DND-41 (cell line): ENCODE measurements at regions not wholly inside any gene's neighbourhood (a gene's known extent, or its start where the extent isn't known, plus 50 kb on each side); places are given as distances from the start of the nearest gene placed in this dataset.

Source experiments
- ATAC-seq: fragments of 200-7000 bp; cut with Tn5 transposase; 3 replicates; pipeline ENCODE4 v1.9.1; 2021; ENCODE audit warnings: low read depth; ENCODE audit not compliant: insufficient read depth
- DNase-seq: peaks from one replicate; pipeline ENCODE4 v3.0.0-alpha.2; 2020
- H2AFZ ChIP-seq: 2 replicates; pipeline ENCODE4 v1.6.0; 2012; ENCODE audit warnings: low read depth, low read length
- H3K27ac ChIP-seq: 2 replicates; pipeline ENCODE4 v1.5.1; 2012; ENCODE audit warnings: low read length, inconsistent platforms
- H3K27me3 ChIP-seq: fragments of 200-600 bp; sonication (generic); 2 replicates; pipeline ENCODE4 v1.6.0; 2012; ENCODE audit warnings: low read length, mild to moderate bottlenecking, inconsistent platforms; ENCODE audit not compliant: insufficient read depth, poor library complexity
- H3K36me3 ChIP-seq: 2 replicates; pipeline ENCODE4 v1.5.1; 2012; ENCODE audit warnings: low read length, inconsistent platforms; ENCODE audit not compliant: insufficient read depth
- H3K4me1 ChIP-seq: 2 replicates; pipeline ENCODE4 v1.5.1; 2012; ENCODE audit warnings: mild to moderate bottlenecking, low read length; ENCODE audit not compliant: insufficient read depth
- H3K4me2 ChIP-seq: 2 replicates; pipeline ENCODE4 v1.6.0; 2012; ENCODE audit warnings: mild to moderate bottlenecking, moderate library complexity, low read length, inconsistent platforms; ENCODE audit not compliant: insufficient read depth
- H3K4me3 ChIP-seq, 2 experiments: fragments of 200-600 bp in 1 of 2; shearing (Covaris generic) in 1 of 2; 2 replicates each; pipeline ENCODE4 v1.5.1; 2012 to 2016; ENCODE audit warnings: inconsistent platforms in 2 of 2, low read length in 2 of 2, mild to moderate bottlenecking in 2 of 2, low read depth in 1 of 2, moderate library complexity in 1 of 2
- H3K79me2 ChIP-seq: 2 replicates; pipeline ENCODE4 v1.6.0; 2012; ENCODE audit warnings: low read length, inconsistent platforms; ENCODE audit not compliant: insufficient read depth
- H3K9ac ChIP-seq: 2 replicates; pipeline ENCODE4 v1.6.0; 2012; ENCODE audit warnings: low read depth, mild to moderate bottlenecking, inconsistent platforms, low read length, moderate library complexity
- H3K9me3 ChIP-seq: 2 replicates; pipeline ENCODE4 v1.5.1; 2012; ENCODE audit warnings: low read length, moderate library complexity, mild to moderate bottlenecking, inconsistent platforms; ENCODE audit not compliant: insufficient read depth, severe bottlenecking
- H4K20me1 ChIP-seq: 2 replicates; pipeline ENCODE4 v1.6.0; 2012; ENCODE audit warnings: low read length; ENCODE audit not compliant: insufficient read depth
- CTCF ChIP-seq: IDR thresholded peaks from 2 replicates; pipeline ENCODE4 v1.5.1; 2012; ENCODE audit warnings: borderline replicate concordance, low read length, moderate library complexity, mild to moderate bottlenecking; ENCODE audit not compliant: poor library complexity, severe bottlenecking; ENCODE audit errors: extremely low read depth
- EZH2 ChIP-seq: IDR thresholded peaks from 3 replicates; pipeline ENCODE4 v1.6.1; 2012; ENCODE audit warnings: borderline replicate concordance, low read depth, mild to moderate bottlenecking, moderate library complexity, low read length, inconsistent platforms; ENCODE audit not compliant: severe bottlenecking

GRCh38 chr13:22263185-22263584 lies 592.3 kb downstream of the FGF9 start:
- Histone ChIP-seq H4K20me1 (no peaks in the 10 kb centered on the region), H3K9ac (no peak overlapping the region), H3K4me3 (no peak overlapping the region), H3K4me2 (no peak overlapping the region), H3K27me3 (no peaks in the 10 kb centered on the region), H2AFZ (no peak overlapping the region), H3K4me1 (no peaks in the 10 kb centered on the region), H3K27ac (no peak overlapping the region), H3K36me3 (no peaks in the 10 kb centered on the region), H3K79me2 (no peaks in the 10 kb centered on the region), H3K9me3 (peaks cover 3% of the 10 kb centered on the region)
- no peak for DNase-seq
- no peak for ATAC-seq
- TF ChIP-seq EZH2 = no peak
- TF ChIP-seq CTCF = no peak

DNA sequence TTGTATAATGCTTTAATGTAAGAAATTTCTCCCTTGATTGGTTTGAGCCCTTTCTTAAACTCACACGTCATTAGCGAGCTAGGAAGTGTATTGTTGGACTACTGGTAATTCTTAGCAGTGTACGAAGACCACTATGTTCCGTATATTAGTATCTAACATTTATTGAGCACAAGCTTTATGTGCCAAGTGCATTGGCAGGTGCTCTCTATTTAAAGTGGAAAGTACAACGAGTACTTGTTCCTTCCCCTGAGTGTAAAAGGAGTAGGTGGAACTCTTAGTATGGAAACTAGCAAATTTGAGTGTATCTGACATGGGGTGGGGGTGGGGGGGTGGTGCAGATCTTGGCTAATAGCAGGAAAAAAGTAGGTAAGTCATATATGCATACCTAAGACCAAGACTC lies 594.7 kb downstream of the FGF9 start:
- no peaks in the 10 kb centered on the region for H4K20me1 ChIP-seq
- no peak for ATAC-seq
- H3K4me1 ChIP-seq = no peaks in the 10 kb centered on the region
- no peaks in the 10 kb centered on the region for H3K79me2 ChIP-seq
- TF ChIP-seq EZH2 = no peak
- no peak for TF ChIP-seq CTCF
- H3K9me3 ChIP-seq = no peaks in the 10 kb centered on the region
- H3K4me3 ChIP-seq = no peak overlapping the region
- H3K27ac ChIP-seq = no peak overlapping the region
- H3K4me2 ChIP-seq = no peak overlapping the region
- H3K27me3 ChIP-seq = no peaks in the 10 kb centered on the region
- H3K36me3 ChIP-seq = no peaks in the 10 kb centered on the region
- no peak overlapping the region for H3K9ac ChIP-seq
- no peak overlapping the region for H2AFZ ChIP-seq
- DNase-seq = no peak

DNA sequence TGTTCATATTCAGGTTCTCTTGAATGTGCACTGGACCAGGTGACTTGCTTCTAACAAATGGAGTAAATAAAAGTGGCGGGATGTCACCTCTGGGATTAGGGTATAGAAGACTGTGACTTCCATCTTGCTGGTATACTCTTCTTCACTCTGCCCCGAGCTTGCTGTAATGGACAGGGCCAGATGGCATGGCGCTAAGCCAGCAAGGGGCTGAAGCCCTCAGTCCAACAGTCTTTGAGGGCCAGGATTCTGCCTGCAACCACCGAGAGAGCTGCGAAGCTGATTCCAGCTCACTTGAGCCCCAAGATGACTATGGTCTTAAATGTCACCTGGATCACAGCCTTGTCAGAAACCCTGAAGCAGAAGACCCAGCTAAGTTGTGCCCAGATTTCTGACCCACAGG lies 600.0 kb downstream of the FGF9 start:
- Histone ChIP-seq H2AFZ (no peak overlapping the region), H3K4me1 (no peaks in the 10 kb centered on the region), H3K79me2 (no peaks in the 10 kb centered on the region), H3K27ac (no peak overlapping the region), H4K20me1 (no peaks in the 10 kb centered on the region), H3K4me2 (no peak overlapping the region), H3K36me3 (no peaks in the 10 kb centered on the region), H3K4me3 (no peak overlapping the region), H3K9ac (no peak overlapping the region), H3K9me3 (no peaks in the 10 kb centered on the region), H3K27me3 (no peaks in the 10 kb centered on the region)
- TF ChIP-seq EZH2 (no peak), CTCF (no peak)
- no peak for ATAC-seq
- DNase-seq = no peak

GRCh38 chr13:22271903-22272302 lies 601.0 kb downstream of the FGF9 start:
- no peak for TF ChIP-seq EZH2
- no peak for TF ChIP-seq CTCF
- no peaks in the 10 kb centered on the region for H3K27me3 ChIP-seq
- ATAC-seq (no peak), DNase-seq (no peak)
- no peak overlapping the region for H3K9ac ChIP-seq
- no peak overlapping the region for H3K4me2 ChIP-seq
- no peaks in the 10 kb centered on the region for H3K9me3 ChIP-seq
- H2AFZ ChIP-seq = no peak overlapping the region
- H3K4me3 ChIP-seq = no peak overlapping the region
- no peaks in the 10 kb centered on the region for H3K4me1 ChIP-seq
- no peaks in the 10 kb centered on the region for H3K79me2 ChIP-seq
- H3K27ac ChIP-seq = no peak overlapping the region
- H3K36me3 ChIP-seq = no peaks in the 10 kb centered on the region
- no peaks in the 10 kb centered on the region for H4K20me1 ChIP-seq
